K562 (cell line): ENCODE measurements at regions not wholly inside any gene's neighbourhood (a gene's known extent, or its start where the extent isn't known, plus 50 kb on each side); places are given as distances from the start of the nearest gene placed in this dataset.

Source experiments
- ATAC-seq: fragments of 200-7000 bp; cut with Tn5 transposase; 3 replicates; pipeline ENCODE4 v1.9.1; 2020; ENCODE audit warnings: moderate library complexity
- BruUV-seq: library from RNA; stranded (reverse); fragments of 400-500 nt; replicated peaks from 2 replicates; lab custom pipeline; 2021; lab: Mats Ljungman, UMichigan
- CTCF ChIA-PET: fragments of 300-600 bp; formaldehyde crosslinking; extraction: SDS; loops from one replicate; lab custom pipeline; 2021; ENCODE audit warnings: low intra/inter-chr PET ratio; lab: Yijun Ruan, JAX
- POLR2A ChIA-PET: fragments of 300-600, 350-650 bp; sonication (Branson Sonifier 250); formaldehyde crosslinking; extraction: SDS; loops from one replicate; lab custom pipeline; 2021; ENCODE audit warnings: antibody characterized with exemption, inconsistent platforms; lab: Yijun Ruan, JAX
- DNase-seq, 4 experiments: peaks; one replicate each; pipeline versions ENCODE4 v3.0.0 to v3.0.0-alpha.2; 2011 to 2018; ENCODE audit warnings: low spot score in 3 of 4, mixed read lengths in 3 of 4; ENCODE audit errors: extremely low read depth in 1 of 4
- FAIRE-seq: peaks from 2 replicates; lab custom pipeline; 2011; peaks lifted over from hg19 to GRCh38; lab: Jason Lieb, UNC
- H2AFZ ChIP-seq: 2 replicates; pipeline ENCODE4 v1.6.0; 2011; ENCODE audit warnings: low read depth, low read length, control low read depth, inconsistent platforms
- H3K27ac ChIP-seq: fragments of 200-600 bp; 3 replicates; pipeline ENCODE4 v1.8.0; 2011; ENCODE audit warnings: low read depth, mild to moderate bottlenecking, control low read depth, inconsistent platforms, low read length, moderate library complexity, mixed read lengths; ENCODE audit errors: extremely low read depth
- H3K27me3 ChIP-seq, 2 experiments: fragments of 300-600 bp in 1 of 2; 2 replicates in 1 of 2; 3 replicates in 1 of 2; pipeline versions ENCODE4 v1.6.0 to v1.8.0; 2011; ENCODE audit warnings: inconsistent platforms in 2 of 2, low read length in 2 of 2, mild to moderate bottlenecking in 1 of 2, mixed read lengths in 1 of 2, moderate library complexity in 1 of 2; ENCODE audit not compliant: control insufficient read depth in 2 of 2, insufficient read depth in 2 of 2
- H3K36me3 ChIP-seq: fragments of 300-600 bp; 3 replicates; pipeline ENCODE4 v1.8.0; 2011; ENCODE audit warnings: mild to moderate bottlenecking, low read length, inconsistent platforms; ENCODE audit not compliant: control insufficient read depth, insufficient read depth
- H3K4me1 ChIP-seq, 2 experiments: fragments of 200-600 bp in 1 of 2; replicated peaks in 1 of 2; 2 replicates in 1 of 2; 3 replicates in 1 of 2; pipeline versions ENCODE4 v1.5.1 to v1.8.0; 2011; ENCODE audit warnings: inconsistent platforms in 2 of 2, low read length in 2 of 2, mild to moderate bottlenecking in 1 of 2, mixed read lengths in 1 of 2, moderate library complexity in 1 of 2; ENCODE audit not compliant: control insufficient read depth in 2 of 2, insufficient read depth in 2 of 2
- H3K4me2 ChIP-seq: 2 replicates; pipeline ENCODE4 v1.6.1; 2011; ENCODE audit warnings: low read length, control low read depth, inconsistent platforms, mixed read lengths; ENCODE audit not compliant: insufficient read depth
- H3K4me3 ChIP-seq: fragments of 200-600 bp; sonication (generic), shearing (Covaris generic); 2 replicates; pipeline ENCODE4 v1.5.1; 2016; ENCODE audit warnings: control low read depth, inconsistent platforms
- H3K79me2 ChIP-seq: fragments of 200-600 bp; 3 replicates; pipeline ENCODE4 v1.8.0; 2011; ENCODE audit warnings: low read length, inconsistent platforms; ENCODE audit not compliant: control insufficient read depth, insufficient read depth
- H3K9ac ChIP-seq, 2 experiments: 2 replicates each; pipeline versions ENCODE4 v1.6.0 to v1.6.1; 2011; ENCODE audit warnings: low read depth in 2 of 2, low read length in 2 of 2, control low read depth in 1 of 2, inconsistent platforms in 1 of 2, mild to moderate bottlenecking in 1 of 2, mixed read lengths in 1 of 2; ENCODE audit not compliant: insufficient read depth in 1 of 2
- H3K9me1 ChIP-seq: one replicate; pipeline ENCODE4 v1.6.0; 2011; ENCODE audit warnings: inconsistent platforms, mild to moderate bottlenecking, low read length, moderate library complexity; ENCODE audit not compliant: control insufficient read depth, insufficient read depth
- H3K9me3 ChIP-seq: replicated peaks from 2 replicates; pipeline ENCODE4 v1.5.1; 2011; ENCODE audit warnings: low read depth, low read length, inconsistent platforms; ENCODE audit not compliant: control insufficient read depth, insufficient read depth
- H4K20me1 ChIP-seq: replicated peaks from 2 replicates; pipeline ENCODE4 v1.6.1; 2011; ENCODE audit warnings: low read length, inconsistent platforms, mixed read lengths; ENCODE audit not compliant: control insufficient read depth, insufficient read depth
- ARHGAP35 ChIP-seq: fragments of 450-650 bp; IDR thresholded peaks from 2 replicates; pipeline ENCODE4 v1.6.1; 2018; ENCODE audit not compliant: partially characterized antibody
- ATF3 ChIP-seq, 2 experiments: fragments of 450-650 bp in 1 of 2; sonication (generic) in 1 of 2; formaldehyde crosslinking in 1 of 2; IDR thresholded peaks in 1 of 2; conservative IDR thresholded peaks in 1 of 2; 2 replicates each; pipeline versions ENCODE4 v1.6.1 to v1.8.1; 2016 to 2023; ENCODE audit warnings: mild to moderate bottlenecking in 2 of 2, moderate library complexity in 2 of 2, inconsistent platforms in 1 of 2, missing genetic modification reagents in 1 of 2
- BDP1 ChIP-seq: IDR thresholded peaks from 3 replicates; pipeline ENCODE4 v1.6.1; 2011; ENCODE audit not compliant: insufficient read length, insufficient read depth
- BMI1 ChIP-seq: fragments of 150-350 bp; IDR thresholded peaks from 2 replicates; pipeline ENCODE4 v1.6.1; 2014; ENCODE audit warnings: low read length
- DIDO1 ChIP-seq: fragments of 450-650 bp; IDR thresholded peaks from 2 replicates; pipeline ENCODE4 v1.6.1; 2016; ENCODE audit warnings: low read depth, missing biosample characterization, missing genetic modification characterization
- FOXA1 ChIP-seq: fragments of 450-650 bp; IDR thresholded peaks from 2 replicates; pipeline ENCODE4 v1.6.1; 2016; ENCODE audit warnings: mild to moderate bottlenecking, borderline replicate concordance
- GATA2 ChIP-seq: sonication (generic); formaldehyde crosslinking; IDR thresholded peaks from 2 replicates; pipeline ENCODE4 v1.4.0; 2020; ENCODE audit warnings: mild to moderate bottlenecking, missing genetic modification reagents
- ILK ChIP-seq: fragments of 450-650 bp; IDR thresholded peaks from 2 replicates; pipeline ENCODE4 v1.6.1; 2016; ENCODE audit warnings: missing genetic modification characterization, low read depth, mild to moderate bottlenecking, missing compliant biosample characterization, moderate library complexity, borderline replicate concordance
- KAT7 ChIP-seq: sonication (generic); formaldehyde crosslinking; IDR thresholded peaks from 2 replicates; pipeline ENCODE4 v1.8.0; 2022; ENCODE audit warnings: missing genetic modification reagents, mild to moderate bottlenecking, borderline replicate concordance
- MNT ChIP-seq, 2 experiments: fragments of 450-650 bp; conservative IDR thresholded peaks; 2 replicates each; pipeline ENCODE4 v1.6.1; 2017; ENCODE audit warnings: mild to moderate bottlenecking in 2 of 2, moderate library complexity in 2 of 2
- NFXL1 ChIP-seq: fragments of 450-650 bp; formaldehyde crosslinking; IDR thresholded peaks from 2 replicates; pipeline ENCODE4 v1.4.0; 2021; ENCODE audit warnings: mild to moderate bottlenecking
- PHB2 ChIP-seq: fragments of 450-650 bp; IDR thresholded peaks from 2 replicates; pipeline ENCODE4 v1.6.1; 2017; ENCODE audit warnings: low read depth
- SNAPC5 ChIP-seq: fragments of 250-450 bp; sonication (Bioruptor Pico); IDR thresholded peaks from 2 replicates; pipeline ENCODE4 v1.8.0; 2021; ENCODE audit warnings: moderate library complexity, mild to moderate bottlenecking, inconsistent platforms
- TBP ChIP-seq: optimal IDR thresholded peaks from 2 replicates; pipeline ENCODE3; 2011; ENCODE audit warnings: low read depth, low read length, improper control_type of control experiment
- TCF7L2 ChIP-seq: fragments of 150-350 bp; IDR thresholded peaks from 2 replicates; pipeline ENCODE4 v1.6.1; 2016; ENCODE audit warnings: low read depth, mild to moderate bottlenecking, low read length, moderate library complexity
- ZFP30 ChIP-seq: fragments of 250-450 bp; sonication (Bioruptor Pico); IDR thresholded peaks from 2 replicates; pipeline ENCODE4 v1.8.0; 2022; ENCODE audit warnings: moderate library complexity, mild to moderate bottlenecking, inconsistent platforms, borderline replicate concordance
- ZNF311 ChIP-seq: fragments of 250-450 bp; sonication (Bioruptor Pico); IDR thresholded peaks from 2 replicates; pipeline ENCODE4 v1.4.0; 2020; ENCODE audit warnings: mild to moderate bottlenecking, moderate library complexity
- ZNF780A ChIP-seq: fragments of 250-450 bp; sonication (Bioruptor Pico); IDR thresholded peaks from 2 replicates; pipeline ENCODE4 v1.5.0; 2021; ENCODE audit warnings: mild to moderate bottlenecking
- in situ Hi-C: fragments of 300-500 bp; cut with MboI; formaldehyde crosslinking; loops from 4 replicates; pipeline ENCODE4 v1.15.0; 2018; ENCODE audit warnings: inconsistent platforms, mixed read lengths
- intact Hi-C: fragments of 100-400 bp; cut with micrococcal nuclease; formaldehyde crosslinking; loops from 2 replicates; pipeline ENCODE4 v1.14.2; 2022

GRCh38 chr1:72498371-72498770, 216.0 kb upstream of the NEGR1 start (continued):
- TF ChIP-seq SNAPC5 (CRISPR knock-in tag) (no peak), ATF3 (IDR thresholded peaks at IDR 0.05) (no peak), ATF3 (CRISPR knock-in tag; conservative IDR thresholded peaks at IDR 0.05) (no peak), NFXL1 (CRISPR knock-in tag) (no peak), KAT7 (CRISPR knock-in tag) (no peak), ARHGAP35 (no peak)

- Histone ChIP-seq H2AFZ (no peak overlapping the region), H3K9me3 (no peaks in the 10 kb centered on the region; the same call in 1 of the 2 replicates), H3K4me1 (no peaks in the 10 kb centered on the region), H3K4me2 (no peak overlapping the region), H4K20me1 (no peaks in the 10 kb centered on the region), H3K4me3 (no peak overlapping the region), H3K27me3 (no peaks in the 10 kb centered on the region), H3K79me2 (no peaks in the 10 kb centered on the region), H3K9me1 (no peaks in the 10 kb centered on the region), H3K36me3 (no peaks in the 10 kb centered on the region), H3K9ac (no peak overlapping the region), H3K27ac (no peak overlapping the region)
- intact Hi-C loops (no loop called here), in situ Hi-C loops (no loop called here)
- POLR2A ChIA-PET, result no interaction called here
- DNase-seq (no peak), ATAC-seq (no peak), FAIRE-seq (no peak)
- no TSS peak for BruUV-seq
- CTCF ChIA-PET, result no interaction called here
- TF ChIP-seq TBP, result no peak
- no peak for TF ChIP-seq ILK (tag)
- no peak for TF ChIP-seq GATA2 (CRISPR knock-in tag)
- no peak for TF ChIP-seq TCF7L2
- TF ChIP-seq PHB2, result no peak
- no peak for TF ChIP-seq BDP1
- TF ChIP-seq DIDO1 (tag), result no peak
- no peak for TF ChIP-seq MNT (conservative IDR thresholded peaks at IDR 0.05)
- TF ChIP-seq ZNF311 (CRISPR knock-in tag), result no peak
- TF ChIP-seq BMI1, result no peak
- no peak for TF ChIP-seq ZFP30 (CRISPR knock-in tag)
- TF ChIP-seq ZNF780A (CRISPR knock-in tag), result no peak
- no peak for TF ChIP-seq FOXA1
These were observed 207.5 kb upstream of the NEGR1 start for GRCh38 chr1:72489801-72490200.
